Activated T-cell treated with anti-CD3 and anti-CD28 coated beads for 4 hours (primary cell): ENCODE measurements at regions not wholly inside any gene's neighbourhood (a gene's known extent, or its start where the extent isn't known, plus 50 kb on each side); places are given as distances from the start of the nearest gene placed in this dataset.
"Not testable (repeated sequence)": the region's sequence is repeated elsewhere in the genome, so short reads cannot be mapped to it uniquely, and the experiment has no call there.

Experiments
- DNase-seq: peaks from one replicate; pipeline ENCODE4 v3.0.0-alpha.2; 2020

DNA sequence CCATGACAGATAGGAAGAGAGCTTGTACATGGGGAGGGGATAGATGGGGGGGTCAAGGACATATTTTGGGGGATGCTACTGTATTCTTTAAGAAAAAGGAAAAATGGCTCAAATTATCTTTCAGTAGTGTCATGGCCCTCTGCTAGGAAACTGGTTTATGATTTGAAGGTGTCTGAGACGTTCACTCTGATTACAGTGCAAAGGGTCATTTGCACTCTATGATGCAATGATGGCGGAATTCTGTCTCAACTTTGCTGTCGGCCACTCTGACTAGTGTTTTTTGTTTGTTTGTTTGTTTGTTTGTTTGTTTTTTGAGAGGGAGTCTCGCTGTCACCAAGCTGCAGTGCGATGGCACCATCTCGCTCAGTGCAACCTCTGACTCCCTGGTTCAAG lies 180.0 kb downstream of the SOX4 start:
- no peak for DNase-seq

- no peak for DNase-seq
These were observed 184.3 kb downstream of the SOX4 start for GRCh38 chr6:21777846-21778245.

DNA sequence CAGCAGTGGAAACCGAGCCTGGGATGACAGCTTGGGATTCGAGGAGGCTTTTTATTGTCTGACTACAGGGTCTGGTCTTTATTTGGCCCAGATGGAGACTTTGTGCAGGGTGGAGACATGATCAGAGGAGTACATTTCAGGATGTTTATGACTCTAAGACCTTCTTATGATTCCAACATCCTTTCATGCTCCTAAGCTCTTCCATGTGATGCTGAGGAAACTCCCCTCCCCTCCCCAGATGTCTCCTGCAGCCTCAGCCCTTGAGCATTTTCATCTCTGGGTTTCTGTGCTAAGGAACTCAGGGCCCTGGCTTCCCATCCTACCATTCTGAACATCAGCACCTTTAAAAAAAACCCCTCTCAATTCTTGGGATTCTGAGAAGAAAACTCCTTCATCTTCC lies 186.6 kb downstream of the SOX4 start:
- DNase-seq, result no peak

DNA sequence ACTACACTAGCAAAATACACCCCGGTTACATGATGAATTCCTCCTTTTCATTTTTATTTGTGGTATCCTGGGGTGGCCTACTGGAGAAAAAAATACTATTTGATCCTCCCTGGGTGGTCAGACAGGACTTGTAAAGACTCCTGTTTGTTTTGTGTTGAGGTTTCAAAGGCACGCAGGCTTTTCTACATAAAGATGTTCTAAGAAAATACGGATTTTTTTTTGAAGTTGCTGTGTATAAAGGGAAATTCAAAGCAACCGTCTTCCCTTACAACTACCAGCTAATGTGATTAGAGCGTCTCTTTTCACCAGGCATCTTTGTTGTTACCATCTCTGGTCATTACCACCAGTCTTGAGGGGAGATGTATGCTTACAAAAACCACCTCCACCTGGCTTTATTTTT lies 187.1 kb downstream of the SOX4 start:
- DNase-seq, result no peak

GRCh38 chr6:21781128-21781527 lies 187.6 kb downstream of the SOX4 start:
- no peak for DNase-seq

DNA sequence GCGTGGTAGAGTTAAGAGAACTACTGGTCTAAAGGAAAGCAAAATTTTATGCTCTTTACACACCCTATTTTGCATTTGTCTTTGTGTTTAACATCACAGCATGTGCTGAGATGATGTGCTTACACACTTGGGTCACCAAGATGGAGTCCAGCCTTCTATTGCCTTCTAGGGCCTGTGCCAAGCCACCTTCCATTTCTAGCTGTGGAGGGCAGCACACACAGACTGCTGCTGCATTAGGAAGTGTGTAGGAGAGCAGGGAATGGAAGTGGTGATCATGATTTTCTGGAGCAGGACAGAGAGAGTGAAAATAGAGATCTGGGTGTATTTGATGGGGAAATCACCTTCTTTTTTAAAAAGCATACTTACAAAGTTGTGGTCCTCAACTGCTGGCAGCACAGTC lies 191.6 kb downstream of the SOX4 start:
- DNase-seq, result no peak

DNA sequence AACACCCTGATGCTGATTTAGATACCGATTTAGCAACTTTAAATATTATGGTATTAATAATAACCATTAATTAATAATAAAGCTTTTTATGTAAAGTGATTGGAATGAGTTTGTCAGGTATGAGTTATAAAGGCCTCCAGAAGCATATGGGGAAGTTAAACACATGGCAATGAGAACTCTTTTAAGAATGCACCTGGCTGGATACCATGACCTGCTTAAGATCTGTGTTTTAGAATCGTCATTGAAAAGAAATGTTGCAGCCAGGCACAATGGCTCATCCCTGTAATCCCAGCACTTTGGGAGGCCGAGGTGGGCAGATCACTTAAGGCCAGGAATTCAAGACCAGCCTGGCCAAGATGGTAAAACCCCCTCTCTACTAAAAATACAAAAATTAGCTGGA lies 197.5 kb downstream of the SOX4 start:
- no peak for DNase-seq

DNA sequence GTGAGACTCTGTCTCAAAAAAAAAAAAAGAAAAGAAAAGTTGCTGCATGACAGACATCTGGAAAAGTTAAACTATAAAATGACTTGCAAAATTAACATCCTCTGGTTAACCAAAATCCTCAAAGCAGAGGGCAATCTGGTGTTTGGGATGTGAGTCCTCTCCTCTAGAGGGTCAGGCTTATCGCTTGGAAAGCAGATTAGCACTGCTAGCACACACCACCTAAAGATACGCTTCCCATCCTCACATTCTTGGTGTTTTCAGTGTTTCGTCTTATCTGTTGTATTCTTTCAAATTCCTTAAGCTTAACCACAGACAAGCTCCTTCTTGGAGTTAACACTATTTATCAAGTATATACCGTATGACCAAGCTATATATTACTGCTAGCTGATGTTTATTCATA lies 198.0 kb downstream of the SOX4 start:
- no peak for DNase-seq

- DNase-seq, result no peak
These were observed 198.6 kb downstream of the SOX4 start for GRCh38 chr6:21792177-21792576.

DNA sequence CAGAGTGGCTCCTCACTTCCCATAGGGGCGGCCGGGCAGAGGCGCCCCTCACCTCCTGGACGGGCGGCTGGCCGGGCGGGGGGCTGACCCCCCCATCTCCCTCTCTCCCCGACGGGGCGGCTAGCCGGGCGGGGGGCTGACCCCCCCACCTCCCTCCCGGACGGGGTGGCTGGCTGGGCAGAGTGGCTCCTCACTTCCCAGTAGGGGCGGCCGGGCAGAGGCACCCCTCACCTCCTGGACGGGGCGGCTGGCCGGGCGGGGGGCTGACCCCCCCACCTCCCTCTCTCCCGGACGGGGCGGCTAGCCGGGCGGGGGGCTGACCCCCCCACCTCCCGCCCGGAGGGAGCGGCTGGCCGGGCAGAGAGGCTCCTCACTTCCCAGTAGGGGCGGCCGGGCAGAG lies 203.4 kb downstream of the SOX4 start:
- DNase-seq, result not testable (repeated sequence)

GRCh38 chr6:21798468-21798867 lies 204.9 kb downstream of the SOX4 start:
- DNase-seq, result no peak

GRCh38 chr6:21800330-21800729 lies 206.8 kb downstream of the SOX4 start:
- DNase-seq, result no peak

DNA sequence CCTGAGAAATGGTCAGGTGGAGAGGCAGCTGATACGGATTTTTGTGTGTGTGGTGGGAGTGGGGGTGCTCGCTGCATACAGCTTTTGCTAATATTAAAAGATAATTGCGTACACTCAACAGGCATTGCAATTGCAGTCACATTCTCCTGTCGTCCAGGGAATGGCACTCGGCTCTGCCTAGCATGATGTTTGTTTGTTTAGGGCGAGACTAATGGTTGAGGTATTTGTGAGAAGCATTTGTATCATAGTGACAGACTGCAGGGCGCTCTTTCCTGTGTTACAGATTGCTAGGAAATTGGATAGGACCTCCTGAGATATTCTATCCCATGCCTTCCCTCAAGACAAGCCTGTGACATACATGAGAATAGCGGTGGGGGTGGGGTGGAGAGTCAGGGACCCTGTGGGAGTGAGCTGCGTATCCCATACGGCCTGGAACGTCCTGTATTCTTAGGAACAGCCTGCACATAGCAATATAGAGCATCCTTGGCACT lies 207.4 kb downstream of the SOX4 start:
- DNase-seq, result no peak

GRCh38 chr6:21801446-21802174 lies 208.1 kb downstream of the SOX4 start:
- no peak for DNase-seq

GRCh38 chr6:21802175-21802822 lies 208.7 kb downstream of the SOX4 start:
- no peak for DNase-seq

DNA sequence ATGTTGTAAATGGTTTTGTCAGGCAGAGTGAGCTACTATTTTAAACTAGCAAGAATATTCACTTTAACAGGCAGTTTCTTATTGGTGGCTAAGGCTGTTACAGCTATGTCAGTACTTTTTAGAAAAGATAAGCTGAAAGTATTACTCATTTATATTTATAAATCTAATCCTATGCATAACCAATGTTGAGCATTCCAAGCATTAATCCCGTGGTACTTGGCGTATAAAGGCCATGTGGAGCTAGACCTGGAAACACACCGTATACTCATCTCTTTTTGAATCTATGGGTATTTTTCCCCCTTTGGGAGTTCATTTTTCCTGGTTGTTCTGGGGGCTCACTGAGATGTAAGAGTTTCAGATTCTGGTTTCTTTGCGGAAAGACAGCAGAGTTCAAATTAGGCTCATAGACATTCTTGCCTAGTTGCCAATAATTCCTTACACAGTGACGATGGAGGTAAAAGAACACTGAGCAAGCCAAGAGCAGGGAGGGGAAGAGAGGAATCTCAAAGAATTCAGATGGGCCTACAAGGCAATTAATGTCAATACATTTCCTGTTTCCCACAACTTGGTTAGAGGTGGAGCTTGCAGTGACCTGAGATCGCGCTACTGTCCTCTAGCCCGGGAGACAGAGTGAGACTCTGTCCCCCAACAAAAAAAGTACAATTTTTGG lies 211.5 kb downstream of the SOX4 start:
- DNase-seq, result no peak

DNA sequence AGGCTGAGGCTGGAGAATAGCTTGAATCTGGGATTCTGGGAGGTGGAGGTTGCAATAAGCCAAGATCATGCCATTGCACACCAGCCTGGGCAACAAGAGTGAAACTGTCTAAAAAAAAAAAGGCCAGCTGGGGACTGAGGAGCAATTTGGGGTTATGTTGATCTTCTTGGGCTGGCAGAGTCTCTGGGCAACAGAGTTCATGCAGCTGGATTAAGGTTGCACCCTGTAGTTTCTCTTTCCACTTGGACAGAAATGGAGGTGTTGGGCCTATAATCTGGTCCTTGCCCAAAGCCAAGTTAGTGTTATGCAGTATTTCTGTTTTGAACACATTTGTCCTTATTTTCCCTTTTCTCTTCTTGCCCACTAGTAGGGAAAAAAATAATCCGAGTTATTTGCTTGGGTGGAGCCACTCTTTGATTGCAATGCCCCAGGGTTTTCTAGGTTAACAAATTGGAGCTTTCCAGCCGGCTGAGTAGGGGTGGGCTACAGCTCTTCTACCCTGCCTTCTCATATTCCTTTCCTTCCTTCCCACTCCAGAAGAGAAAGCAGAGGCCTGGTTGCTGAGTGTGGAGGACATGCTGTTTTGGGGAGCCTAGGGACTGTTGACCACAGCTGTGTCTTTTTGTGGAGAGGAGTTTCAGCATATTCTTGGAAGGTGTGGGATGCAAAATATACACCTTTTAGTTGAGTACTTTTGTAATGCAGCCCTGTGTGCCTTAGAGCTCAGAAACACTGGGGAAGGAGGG lies 213.9 kb downstream of the SOX4 start:
- no peak for DNase-seq

DNA sequence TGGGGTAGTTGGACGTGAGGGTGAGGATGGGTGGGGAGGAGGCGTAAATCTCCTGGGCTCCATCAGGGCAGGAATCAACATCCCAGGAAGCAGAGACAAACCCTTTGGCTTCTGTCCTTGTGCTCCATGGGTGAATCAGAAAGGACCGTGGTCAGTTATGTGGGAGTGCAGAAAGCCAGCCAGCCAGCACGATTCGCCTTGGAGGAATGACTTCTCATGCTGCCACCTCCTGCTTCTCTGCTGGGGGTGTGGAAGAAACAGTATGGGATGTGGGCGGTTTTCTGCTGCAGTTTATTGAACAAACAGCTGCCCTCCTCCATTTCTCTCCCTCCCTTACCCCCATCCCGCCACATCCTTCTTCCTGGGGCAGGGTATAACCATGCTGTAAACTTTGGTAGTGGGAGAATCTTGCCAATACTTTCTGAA lies 214.5 kb downstream of the SOX4 start:
- no peak for DNase-seq

DNA sequence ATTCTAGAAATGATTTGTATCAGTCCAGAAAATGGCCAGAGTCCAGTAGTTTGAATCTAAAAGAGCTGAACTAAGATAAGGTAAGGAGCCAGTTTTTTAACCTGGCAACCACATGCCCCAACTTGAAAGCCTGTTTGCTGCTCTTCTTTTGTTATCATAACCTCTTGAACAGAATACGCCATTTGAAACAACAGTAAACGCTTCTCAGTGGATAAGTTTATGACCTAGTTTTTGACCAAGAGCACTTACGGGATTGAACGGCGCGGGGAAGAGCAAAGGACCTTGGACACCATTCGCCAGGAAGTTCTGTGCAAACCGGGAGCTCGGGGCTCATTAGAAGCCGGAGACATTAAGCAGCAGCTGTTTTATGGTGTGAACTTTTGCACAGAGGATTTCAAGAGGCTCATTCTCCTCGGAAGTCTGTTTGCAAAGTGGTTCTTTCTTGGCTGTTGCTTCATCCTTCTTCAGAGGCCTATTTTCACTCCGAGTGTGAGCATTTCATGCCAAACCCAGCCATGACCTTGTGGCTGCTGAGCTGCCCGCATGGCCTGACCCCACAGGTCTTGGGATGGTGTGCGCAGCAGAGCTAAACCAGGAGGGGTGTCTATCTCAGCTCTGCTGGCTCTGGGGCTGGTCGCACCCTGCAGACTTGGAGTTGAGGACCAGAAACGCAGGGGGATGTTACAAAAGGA lies 215.1 kb downstream of the SOX4 start:
- no peak for DNase-seq

DNA sequence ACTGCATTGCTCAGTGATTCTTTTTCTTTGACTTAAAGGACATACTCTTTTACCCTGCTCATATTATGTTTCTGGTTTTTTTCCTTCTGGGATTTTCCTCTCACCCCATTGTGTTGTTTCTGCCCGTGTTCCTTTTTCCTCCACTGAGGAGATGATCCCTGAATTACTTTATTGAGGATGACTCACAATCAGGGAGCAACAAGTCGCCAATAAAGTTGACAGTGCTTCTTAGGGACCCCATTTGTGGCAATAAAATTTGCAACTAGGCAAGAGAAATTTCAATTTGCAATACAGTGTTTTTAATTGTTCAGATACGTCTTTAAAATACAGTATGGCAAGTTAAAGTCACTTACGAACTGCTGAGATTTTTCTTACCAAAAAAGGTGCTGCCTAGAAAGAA lies 217.9 kb downstream of the SOX4 start:
- DNase-seq, result no peak

GRCh38 chr6:21816231-21816630 lies 222.7 kb downstream of the SOX4 start:
- no peak for DNase-seq

DNA sequence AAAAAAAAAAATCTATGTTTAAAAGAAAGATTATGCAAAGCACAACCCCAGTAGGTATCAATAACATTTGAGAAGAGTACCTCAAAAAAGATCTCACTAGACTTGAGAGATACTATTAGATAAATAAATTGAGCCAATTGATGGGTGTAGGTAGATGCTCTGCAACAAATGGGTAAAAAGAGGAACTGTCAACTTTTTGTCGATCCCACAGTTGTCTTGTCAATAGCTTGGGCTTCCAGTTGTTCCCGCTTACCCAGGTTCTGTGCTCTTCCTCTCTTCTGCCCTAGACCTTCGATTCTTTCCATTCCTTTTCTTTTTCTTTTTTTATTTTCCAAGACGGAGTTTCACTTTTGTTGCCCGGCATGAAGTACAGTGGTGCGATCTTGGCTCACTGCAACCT lies 226.9 kb downstream of the SOX4 start:
- DNase-seq, result no peak

GRCh38 chr6:21823371-21823770 lies 229.8 kb downstream of the SOX4 start:
- DNase-seq, result no peak
